H9 (cell line): ENCODE measurements at regions not wholly inside any gene's neighbourhood (a gene's known extent, or its start where the extent isn't known, plus 50 kb on each side); places are given as distances from the start of the nearest gene placed in this dataset.

Experiments used
- DNase-seq: peaks from one replicate; pipeline ENCODE4 v3.0.0-alpha.2; 2017
- H2AFZ ChIP-seq: one replicate; pipeline ENCODE4 v1.6.1; 2013; ENCODE audit warnings: mild to moderate bottlenecking, low read length, control low read depth, moderate library complexity
- H2AK5ac ChIP-seq: 2 replicates; pipeline ENCODE4 v1.6.1; 2013; ENCODE audit warnings: low read length, control low read depth, mixed read lengths; ENCODE audit not compliant: insufficient read length
- H2BK120ac ChIP-seq: one replicate; pipeline ENCODE4 v1.6.1; 2013; ENCODE audit warnings: low read depth, mild to moderate bottlenecking, low read length, control low read depth, inconsistent platforms; ENCODE audit not compliant: poor library complexity, severe bottlenecking
- H2BK12ac ChIP-seq: 2 replicates; pipeline ENCODE4 v1.6.1; 2013; ENCODE audit warnings: low read length, control low read depth, mixed read lengths, low read depth; ENCODE audit not compliant: insufficient read length
- H2BK15ac ChIP-seq: 2 replicates; pipeline ENCODE4 v1.6.1; 2013; ENCODE audit warnings: low read depth, low read length, control low read depth
- H2BK20ac ChIP-seq: one replicate; pipeline ENCODE4 v1.6.1; 2013; ENCODE audit warnings: low read depth, mild to moderate bottlenecking, low read length, control low read depth, inconsistent platforms; ENCODE audit not compliant: poor library complexity, severe bottlenecking
- H2BK5ac ChIP-seq: 2 replicates; pipeline ENCODE4 v1.6.1; 2013; ENCODE audit warnings: low read length, control low read depth, mixed read lengths; ENCODE audit not compliant: insufficient read length
- H3K14ac ChIP-seq: 2 replicates; pipeline ENCODE4 v1.6.1; 2013; ENCODE audit warnings: low read length, control low read depth; ENCODE audit not compliant: insufficient read depth
- H3K18ac ChIP-seq: 2 replicates; pipeline ENCODE4 v1.6.1; 2013; ENCODE audit warnings: low read depth, mild to moderate bottlenecking, mixed read lengths, low read length, control low read depth; ENCODE audit not compliant: insufficient read length
- H3K23ac ChIP-seq: 2 replicates; pipeline ENCODE4 v1.6.1; 2013; ENCODE audit warnings: low read length, control low read depth, mixed read lengths, low read depth; ENCODE audit not compliant: insufficient read length
- H3K23me2 ChIP-seq: 2 replicates; pipeline ENCODE4 v1.6.1; 2013; ENCODE audit warnings: low read depth, mild to moderate bottlenecking, mixed read lengths, low read length, control low read depth; ENCODE audit not compliant: insufficient read length, poor library complexity, severe bottlenecking
- H3K27ac ChIP-seq: 2 replicates; pipeline ENCODE4 v1.5.1; 2013; ENCODE audit warnings: low read length, control low read depth, mixed read lengths, low read depth; ENCODE audit not compliant: insufficient read length
- H3K27me3 ChIP-seq: 2 replicates; pipeline ENCODE4 v1.6.1; 2013; ENCODE audit warnings: low read length, control low read depth, inconsistent platforms; ENCODE audit not compliant: insufficient read depth
- H3K4ac ChIP-seq: 2 replicates; pipeline ENCODE4 v1.6.1; 2013; ENCODE audit warnings: low read depth, mild to moderate bottlenecking, control low read depth, inconsistent platforms, low read length, moderate library complexity
- H3K4me1 ChIP-seq: 2 replicates; pipeline ENCODE4 v1.6.1; 2013; ENCODE audit warnings: low read length, control low read depth, inconsistent platforms; ENCODE audit not compliant: insufficient read depth
- H3K4me2 ChIP-seq: 2 replicates; pipeline ENCODE4 v1.6.1; 2013; ENCODE audit warnings: low read length, control low read depth, mixed read lengths; ENCODE audit not compliant: insufficient read length, insufficient read depth
- H3K56ac ChIP-seq: 2 replicates; pipeline ENCODE4 v1.6.1; 2013; ENCODE audit warnings: low read depth, mild to moderate bottlenecking, mixed read lengths, low read length, control low read depth; ENCODE audit not compliant: insufficient read length
- H3K79me1 ChIP-seq: 2 replicates; pipeline ENCODE4 v1.6.1; 2013; ENCODE audit warnings: low read depth, mild to moderate bottlenecking, moderate library complexity, low read length, control low read depth, inconsistent platforms; ENCODE audit not compliant: insufficient read depth, poor library complexity, severe bottlenecking
- H3K79me2 ChIP-seq: 2 replicates; pipeline ENCODE4 v1.6.1; 2013; ENCODE audit warnings: low read length, control low read depth, inconsistent platforms; ENCODE audit not compliant: insufficient read depth
- H3K9ac ChIP-seq: 2 replicates; pipeline ENCODE4 v1.6.1; 2013; ENCODE audit warnings: low read length, control low read depth, mixed read lengths; ENCODE audit not compliant: insufficient read length; ENCODE audit errors: extremely low read depth
- H3K9me3 ChIP-seq: one replicate; pipeline ENCODE4 v1.6.1; 2013; ENCODE audit warnings: low read depth, low read length, inconsistent platforms; ENCODE audit not compliant: control insufficient read depth
- H3T11ph ChIP-seq: one replicate; pipeline ENCODE4 v1.6.1; 2013; ENCODE audit warnings: mild to moderate bottlenecking, low read length, control low read depth, inconsistent platforms
- H4K20me1 ChIP-seq: one replicate; pipeline ENCODE4 v1.6.1; 2013; ENCODE audit not compliant: control insufficient read depth, insufficient read length, insufficient read depth
- H4K5ac ChIP-seq: 2 replicates; pipeline ENCODE4 v1.6.1; 2013; ENCODE audit warnings: low read depth, mild to moderate bottlenecking, mixed read lengths, low read length, control low read depth; ENCODE audit not compliant: insufficient read length
- H4K8ac ChIP-seq: replicated peaks from 2 replicates; pipeline ENCODE4 v1.6.1; 2013; ENCODE audit warnings: low read length, control low read depth, mixed read lengths, low read depth; ENCODE audit not compliant: insufficient read length
- H4K91ac ChIP-seq: 2 replicates; pipeline ENCODE4 v1.6.1; 2013; ENCODE audit warnings: low read depth, mild to moderate bottlenecking, moderate library complexity, mixed read lengths, low read length, control low read depth; ENCODE audit not compliant: insufficient read length
- H3K27ac Mint-ChIP-seq, 3 experiments: 2 replicates in 2 of 3; 3 replicates in 1 of 3; pipeline ENCODE4 v1.8.0; 2020 to 2021; ENCODE audit warnings: mixed read lengths in 3 of 3, mild to moderate bottlenecking in 1 of 3, moderate library complexity in 1 of 3
- H3K27me3 Mint-ChIP-seq: 2 replicates; pipeline ENCODE4 v1.8.0; 2021; ENCODE audit warnings: low read depth, mild to moderate bottlenecking, moderate library complexity, mixed read lengths
- H3K36me3 Mint-ChIP-seq, 3 experiments: 2 replicates in 2 of 3; 3 replicates in 1 of 3; pipeline ENCODE4 v1.8.0; 2020 to 2021; ENCODE audit warnings: low read depth in 3 of 3, mixed read lengths in 3 of 3; ENCODE audit not compliant: insufficient read depth in 1 of 3
- H3K4me1 Mint-ChIP-seq, 2 experiments: 2 replicates each; pipeline ENCODE4 v1.8.0; 2020; ENCODE audit warnings: mixed read lengths in 2 of 2
- H3K4me3 Mint-ChIP-seq, 2 experiments: 2 replicates in 1 of 2; 3 replicates in 1 of 2; pipeline ENCODE4 v1.8.0; 2020 to 2021; ENCODE audit warnings: mild to moderate bottlenecking in 2 of 2, mixed read lengths in 2 of 2, moderate library complexity in 1 of 2
- H3K9me3 Mint-ChIP-seq, 2 experiments: 2 replicates in 1 of 2; 3 replicates in 1 of 2; pipeline ENCODE4 v1.8.0; 2020; ENCODE audit warnings: mild to moderate bottlenecking in 2 of 2, mixed read lengths in 2 of 2, moderate library complexity in 1 of 2
- TF ChIP-seq, protein P1 (sequence below): fragments of 200-600 bp; sonication (generic); conservative IDR thresholded peaks from 3 replicates; pipeline ENCODE4 v1.8.0; 2021; ENCODE audit warnings: antibody characterized with exemption, mild to moderate bottlenecking

DNA sequence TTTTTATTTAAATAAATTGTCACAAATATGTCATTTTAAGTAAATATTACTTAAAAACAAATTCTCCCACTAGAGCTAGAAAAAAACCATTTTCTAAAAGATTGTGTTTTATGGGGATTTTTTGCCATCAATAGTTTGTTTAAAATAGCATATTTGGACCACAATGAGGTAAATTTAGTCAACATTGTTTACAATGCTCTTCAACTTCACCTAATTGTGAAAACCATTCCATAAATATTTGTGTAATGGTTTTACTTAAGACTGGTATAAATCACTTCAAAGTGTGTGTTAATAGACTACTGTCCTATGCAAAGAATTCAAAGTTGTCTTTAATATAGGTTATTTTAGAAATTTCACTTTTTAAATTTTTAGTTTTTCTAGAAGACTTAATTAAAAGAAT is 1004.2 kb downstream of the PCDH18 start:
- Mint-ChIP-seq H3K4me3 (no peak overlapping the region), H3K27ac (no peak overlapping the region), H3K36me3 (no peaks in the 10 kb centered on the region; a peak in 1 of 7 replicates), H3K9me3 (no peaks in the 10 kb centered on the region), H3K4me1 (peaks cover 0 to 2% of the 10 kb centered on the region in 2 experiments; a peak in 1 of 4 replicates), H3K27me3 (no peaks in the 10 kb centered on the region)
- Histone ChIP-seq H3K14ac (no peak overlapping the region), H3K4me2 (no peak overlapping the region), H3K79me2 (no peaks in the 10 kb centered on the region), H2BK5ac (no peak overlapping the region), H3K4me1 (no peaks in the 10 kb centered on the region), H4K5ac (no peak overlapping the region), H3K23ac (no peak overlapping the region), H4K8ac (no peak overlapping the region), H2AFZ (no peak overlapping the region), H3K23me2 (no peaks in the 10 kb centered on the region), H2AK5ac (no peak overlapping the region), H3T11ph (no peak overlapping the region), H3K9me3 (no peaks in the 10 kb centered on the region), H2BK20ac (no peak overlapping the region), H3K56ac (no peak overlapping the region), H3K9ac (no peak overlapping the region), H2BK12ac (no peak overlapping the region), H2BK15ac (no peak overlapping the region), H3K27me3 (no peaks in the 10 kb centered on the region), H2BK120ac (no peak overlapping the region), H3K79me1 (no peaks in the 10 kb centered on the region), H3K18ac (no peak overlapping the region), H3K27ac (no peak overlapping the region), H4K91ac (no peak overlapping the region), H3K4ac (no peak overlapping the region), H4K20me1 (no peaks in the 10 kb centered on the region)
- DNase-seq, result no peak
- TF ChIP-seq, protein P1, sequence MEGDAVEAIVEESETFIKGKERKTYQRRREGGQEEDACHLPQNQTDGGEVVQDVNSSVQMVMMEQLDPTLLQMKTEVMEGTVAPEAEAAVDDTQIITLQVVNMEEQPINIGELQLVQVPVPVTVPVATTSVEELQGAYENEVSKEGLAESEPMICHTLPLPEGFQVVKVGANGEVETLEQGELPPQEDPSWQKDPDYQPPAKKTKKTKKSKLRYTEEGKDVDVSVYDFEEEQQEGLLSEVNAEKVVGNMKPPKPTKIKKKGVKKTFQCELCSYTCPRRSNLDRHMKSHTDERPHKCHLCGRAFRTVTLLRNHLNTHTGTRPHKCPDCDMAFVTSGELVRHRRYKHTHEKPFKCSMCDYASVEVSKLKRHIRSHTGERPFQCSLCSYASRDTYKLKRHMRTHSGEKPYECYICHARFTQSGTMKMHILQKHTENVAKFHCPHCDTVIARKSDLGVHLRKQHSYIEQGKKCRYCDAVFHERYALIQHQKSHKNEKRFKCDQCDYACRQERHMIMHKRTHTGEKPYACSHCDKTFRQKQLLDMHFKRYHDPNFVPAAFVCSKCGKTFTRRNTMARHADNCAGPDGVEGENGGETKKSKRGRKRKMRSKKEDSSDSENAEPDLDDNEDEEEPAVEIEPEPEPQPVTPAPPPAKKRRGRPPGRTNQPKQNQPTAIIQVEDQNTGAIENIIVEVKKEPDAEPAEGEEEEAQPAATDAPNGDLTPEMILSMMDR, result no peak
